ENCODE measurements at regions not wholly inside any gene's neighbourhood (a gene's known extent, or its start where the extent isn't known, plus 50 kb on each side); places are given as distances from the start of the nearest gene placed in this dataset.

DNA sequence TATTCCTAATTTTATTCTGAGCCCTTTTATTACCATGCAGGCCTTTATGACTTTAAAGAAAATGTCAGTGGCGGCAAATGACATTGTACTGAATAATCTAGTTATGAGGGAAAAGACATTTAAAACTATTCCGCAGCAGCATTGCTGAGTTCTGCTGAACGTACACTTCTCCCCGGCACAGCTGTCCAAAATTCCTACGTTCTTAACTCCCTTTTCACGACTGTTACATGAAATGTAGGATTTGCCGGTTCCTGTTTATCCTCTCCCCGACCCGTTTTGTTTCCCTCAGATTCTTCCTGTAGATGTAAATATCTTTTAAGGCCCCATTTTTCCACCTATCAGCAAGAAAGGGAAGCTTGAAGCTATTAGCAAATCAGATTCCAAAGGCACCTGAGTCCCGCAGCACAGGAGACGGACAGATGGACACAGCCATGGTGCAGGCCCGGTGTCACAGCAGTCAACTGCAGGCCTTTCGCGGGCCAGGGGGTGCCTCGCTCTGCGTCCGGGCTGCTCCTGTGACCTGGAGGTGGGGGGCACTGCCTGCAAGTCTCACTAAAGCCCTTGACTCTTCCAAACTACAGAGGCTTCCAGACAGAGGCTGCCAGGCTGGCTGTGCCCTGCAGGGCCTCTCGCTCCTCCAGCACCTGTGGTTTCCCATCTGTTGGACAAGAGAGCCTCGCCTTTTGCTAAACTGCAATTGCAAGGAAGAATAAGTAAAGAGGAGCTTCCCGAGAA is 485.0 kb upstream of the MGMT start:
- TF ChIP-seq CTCF (IDR thresholded peaks at IDR 0.05; ENCODE audit: low read length) (no peak), EZH2 (IDR thresholded peaks at IDR 0.05; ENCODE audit: borderline replicate concordance, low read length) (no peak)
